ENCODE measurements at regions not wholly inside any gene's neighbourhood (a gene's known extent, or its start where the extent isn't known, plus 50 kb on each side); places are given as distances from the start of the nearest gene placed in this dataset.

GRCh38 chr12:107399046-107399445 lies 286.6 kb upstream of the PWP1 start:
- no peak for TF ChIP-seq CTCF (conservative IDR thresholded peaks at IDR 0.05 in 1 of 2, IDR thresholded peaks at IDR 0.05 in 1 of 2; ENCODE audit: low read depth in 1 of 2, low read length in 2 of 2)
- TF ChIP-seq EZH2 (IDR thresholded peaks at IDR 0.05; ENCODE audit: low read length, missing control alignments): no peak

All from fibroblast of lung (primary cell).